ENCODE measurements at regions not wholly inside any gene's neighbourhood (a gene's known extent, or its start where the extent isn't known, plus 50 kb on each side); places are given as distances from the start of the nearest gene placed in this dataset.

DNA sequence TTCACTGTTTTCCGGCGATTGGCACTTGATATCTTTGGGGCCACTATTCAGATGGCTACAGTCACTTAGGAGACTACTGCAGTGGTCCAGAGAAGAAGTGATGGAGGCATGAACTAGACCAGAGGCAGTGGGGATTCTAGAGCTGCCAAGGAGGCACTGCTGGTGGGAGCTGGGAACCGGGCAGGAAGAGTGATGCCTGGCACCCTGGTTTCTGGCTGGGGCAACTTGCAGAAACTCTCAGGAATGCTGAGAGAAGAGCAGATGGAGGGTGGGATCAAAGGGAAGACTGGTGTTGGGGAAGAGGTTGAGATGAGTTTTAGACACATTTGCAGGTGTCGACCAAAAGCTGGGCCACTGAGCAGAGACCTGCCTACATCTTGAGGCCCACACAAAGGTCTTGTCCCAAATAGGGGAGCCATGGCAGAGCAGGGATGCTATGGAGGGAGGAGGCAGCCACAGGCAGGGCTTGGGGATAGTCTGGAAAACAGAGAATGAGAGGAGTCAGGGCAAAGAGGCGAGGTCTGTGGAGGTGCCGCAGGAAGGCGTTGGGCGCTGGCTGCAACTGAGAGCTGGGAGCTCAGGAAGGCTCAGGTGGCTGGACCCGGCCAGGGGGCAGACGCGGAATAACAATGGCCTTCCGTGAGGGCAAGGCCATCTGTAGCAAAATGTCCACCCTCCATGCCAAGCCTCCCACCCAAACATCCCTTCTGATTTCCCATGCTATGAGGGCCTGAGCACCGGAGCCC, 118.9 kb downstream of the TOMM20 start:
- Histone ChIP-seq H3K9me3 (ENCODE audit: control insufficient read depth, insufficient read depth, low read length) (peaks cover 4% of the 10 kb centered on the region; the same call in 1 of the 2 replicates), H3K36me3 (ENCODE audit: insufficient read depth, low read length) (no peaks in the 10 kb centered on the region), H3K9ac (ENCODE audit: low read depth, low read length) (no peak overlapping the region), H3K4me1 (ENCODE audit: insufficient read depth, low read length) (peaks cover 7% of the 10 kb centered on the region)

DNA sequence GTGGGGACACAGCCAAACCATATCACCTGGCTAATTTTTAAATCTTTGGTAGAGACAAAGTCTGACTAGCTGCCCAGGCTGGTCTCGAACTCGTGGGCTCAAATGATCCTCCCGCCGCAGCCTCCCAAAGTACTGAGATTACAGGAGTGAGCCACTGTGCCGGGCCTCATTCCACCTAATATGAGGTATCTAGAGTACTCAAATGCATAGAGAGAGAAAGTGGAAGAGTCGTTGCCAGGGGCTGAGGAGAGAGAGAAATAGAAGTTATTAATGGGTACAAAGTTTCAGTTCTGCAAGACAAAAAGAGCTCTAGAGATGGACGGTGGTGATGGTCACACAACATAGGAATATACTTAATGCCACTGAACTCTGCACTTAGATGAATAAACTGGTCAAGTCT, 119.6 kb downstream of the TOMM20 start:
- Histone ChIP-seq H3K9ac (ENCODE audit: low read depth, low read length) (no peak overlapping the region), H3K4me1 (ENCODE audit: insufficient read depth, low read length) (peaks cover 7% of the 10 kb centered on the region), H3K9me3 (ENCODE audit: control insufficient read depth, insufficient read depth, low read length) (peaks cover 4% of the 10 kb centered on the region; the same call in 1 of the 2 replicates), H3K36me3 (ENCODE audit: insufficient read depth, low read length) (no peaks in the 10 kb centered on the region)

DNA sequence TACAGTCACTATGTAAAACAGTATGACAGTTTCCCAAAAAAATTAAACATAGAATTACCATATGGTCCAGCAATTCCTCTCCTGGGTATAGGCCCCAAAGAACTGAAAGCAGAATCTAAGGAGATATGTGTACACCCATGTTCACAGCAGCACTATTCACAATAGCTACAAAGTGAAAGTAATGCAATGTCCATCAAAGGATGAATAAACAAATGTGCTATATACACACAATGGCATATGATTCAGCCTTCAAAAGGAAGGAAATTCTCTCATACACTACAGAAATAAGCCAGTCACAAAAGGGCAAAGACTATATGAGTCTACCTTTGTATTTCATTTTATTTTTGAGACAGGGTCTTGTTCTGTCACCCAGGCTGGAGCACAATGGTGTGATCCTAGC, 120.4 kb downstream of the TOMM20 start:
- H3K36me3 ChIP-seq (ENCODE audit: insufficient read depth, low read length), result no peaks in the 10 kb centered on the region
- peaks cover 4% of the 10 kb centered on the region; the same call in 1 of the 2 replicates for H3K9me3 ChIP-seq (ENCODE audit: control insufficient read depth, insufficient read depth, low read length)
- no peak overlapping the region for H3K9ac ChIP-seq (ENCODE audit: low read depth, low read length)
- peaks cover 7% of the 10 kb centered on the region for H3K4me1 ChIP-seq (ENCODE audit: insufficient read depth, low read length)

DNA sequence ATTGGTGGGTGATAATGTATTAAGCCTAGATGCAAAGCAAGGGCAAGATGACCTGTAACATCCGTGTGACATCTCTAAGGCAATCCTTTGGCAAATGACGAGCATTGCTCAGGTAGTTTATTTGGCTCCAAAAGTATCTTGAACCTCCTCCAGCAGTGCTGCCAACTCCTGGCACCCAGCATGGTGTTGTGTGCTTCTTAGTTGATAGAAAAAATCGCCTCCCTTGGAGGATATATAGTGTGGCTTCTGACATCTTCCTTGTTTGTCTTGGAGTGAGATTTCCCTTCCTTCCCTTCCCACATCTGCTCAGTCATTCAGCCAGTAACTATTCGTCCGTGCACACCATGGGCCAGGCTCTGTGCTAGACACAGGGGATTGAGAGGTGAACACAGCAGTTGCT, 121.8 kb downstream of the TOMM20 start:
- H3K9ac ChIP-seq (ENCODE audit: low read depth, low read length), result no peak overlapping the region
- H3K9me3 ChIP-seq (ENCODE audit: control insufficient read depth, insufficient read depth, low read length), result peaks cover 4% of the 10 kb centered on the region; the same call in 1 of the 2 replicates
- H3K36me3 ChIP-seq (ENCODE audit: insufficient read depth, low read length), result no peaks in the 10 kb centered on the region
- no peaks in the 10 kb centered on the region; the same call in 1 of the 2 replicates for H3K4me1 ChIP-seq (ENCODE audit: insufficient read depth, low read length)

DNA sequence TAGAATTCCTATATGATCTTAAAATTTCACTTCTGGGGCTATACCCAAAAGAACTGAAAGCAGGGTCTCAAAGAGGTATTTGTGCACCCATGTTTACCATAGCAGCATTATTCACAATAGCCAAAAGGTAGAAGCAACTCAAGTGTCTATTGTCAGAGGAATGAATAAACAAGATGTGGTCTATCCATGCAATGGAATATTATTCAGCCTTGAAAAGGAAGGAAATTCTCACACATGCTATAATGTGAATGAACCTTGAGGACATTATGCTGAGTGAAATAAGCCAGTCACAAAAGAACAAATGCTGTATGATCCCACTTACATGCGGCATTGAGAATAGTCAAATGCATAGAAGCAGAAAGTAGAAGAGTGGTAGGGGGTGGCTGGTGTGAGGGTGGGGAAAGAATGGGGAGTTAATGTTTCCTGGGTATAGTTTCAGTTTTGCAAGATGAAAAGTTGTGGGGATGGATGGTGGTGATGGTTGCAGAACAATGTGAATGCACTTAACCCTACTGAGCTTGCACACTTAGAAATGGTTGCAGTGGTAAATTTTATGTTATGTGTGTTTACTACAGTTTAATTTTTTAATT, 122.4 kb downstream of the TOMM20 start:
- Histone ChIP-seq H3K4me1 (ENCODE audit: insufficient read depth, low read length) (no peaks in the 10 kb centered on the region; the same call in 1 of the 2 replicates), H3K9ac (ENCODE audit: low read depth, low read length) (no peak overlapping the region), H3K9me3 (ENCODE audit: control insufficient read depth, insufficient read depth, low read length) (peaks cover 4% of the 10 kb centered on the region; the same call in 1 of the 2 replicates)

DNA sequence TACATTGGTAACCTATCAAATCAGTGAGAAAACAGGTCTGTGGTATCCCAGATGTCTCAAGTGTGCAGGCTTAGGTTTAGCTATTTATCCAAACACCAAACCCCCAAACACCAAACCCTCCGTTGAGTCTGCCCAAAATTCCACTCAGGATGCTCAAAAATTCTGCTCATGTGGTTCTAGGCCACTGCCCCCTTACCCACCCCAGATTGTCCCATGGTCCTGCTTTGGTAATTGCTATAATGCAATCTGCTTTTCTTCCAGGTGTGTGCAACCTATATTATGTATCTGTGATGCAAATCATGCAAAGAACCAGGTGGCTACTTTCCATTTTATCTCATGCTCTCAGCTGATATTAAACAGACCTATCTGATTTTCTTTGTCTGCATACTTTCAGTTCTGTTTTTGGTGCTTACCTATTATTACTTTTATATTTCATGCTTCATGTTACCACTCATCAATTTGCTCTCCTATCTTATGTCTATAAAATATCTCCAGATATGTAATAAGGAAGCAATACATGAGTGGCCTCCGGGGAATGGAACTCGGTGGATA, 123.7 kb downstream of the TOMM20 start:
- no peak overlapping the region for H3K9ac ChIP-seq (ENCODE audit: low read depth, low read length)
- H3K4me1 ChIP-seq (ENCODE audit: insufficient read depth, low read length), result peaks cover 3% of the 10 kb centered on the region; the same call in 1 of the 2 replicates
- H3K9me3 ChIP-seq (ENCODE audit: control insufficient read depth, insufficient read depth, low read length), result peaks cover 4% of the 10 kb centered on the region; the same call in 1 of the 2 replicates
- H3K36me3 ChIP-seq (ENCODE audit: insufficient read depth, low read length), result no peaks in the 10 kb centered on the region

More for the DNA sequence above, 122.4 kb downstream of the TOMM20 start:
- H3K36me3 ChIP-seq (ENCODE audit: insufficient read depth, low read length), result no peaks in the 10 kb centered on the region

DNA sequence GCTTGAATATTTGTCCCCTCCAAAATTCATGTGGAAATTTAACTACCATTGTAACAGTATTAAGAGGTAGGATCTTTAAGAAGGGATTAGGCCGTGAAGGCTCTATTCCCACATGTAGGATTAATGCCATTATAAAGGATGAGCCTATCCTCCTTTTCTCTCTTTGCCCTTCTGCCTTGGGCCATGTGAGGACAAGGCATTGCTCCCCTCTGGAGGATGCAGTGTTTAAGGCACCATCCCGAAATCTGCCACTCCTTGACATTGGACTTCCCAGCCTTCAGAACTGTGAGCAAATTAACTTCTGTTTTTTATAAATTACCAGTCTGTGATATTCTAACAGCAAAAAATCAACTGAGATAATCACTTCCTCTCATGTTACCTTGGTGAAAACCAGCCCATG, 124.4 kb downstream of the TOMM20 start:
- Histone ChIP-seq H3K4me1 (ENCODE audit: insufficient read depth, low read length) (peaks cover 3% of the 10 kb centered on the region; the same call in 1 of the 2 replicates), H3K9me3 (ENCODE audit: control insufficient read depth, insufficient read depth, low read length) (peaks cover 4% of the 10 kb centered on the region; the same call in 1 of the 2 replicates), H3K36me3 (ENCODE audit: insufficient read depth, low read length) (no peaks in the 10 kb centered on the region), H3K9ac (ENCODE audit: low read depth, low read length) (no peak overlapping the region)

DNA sequence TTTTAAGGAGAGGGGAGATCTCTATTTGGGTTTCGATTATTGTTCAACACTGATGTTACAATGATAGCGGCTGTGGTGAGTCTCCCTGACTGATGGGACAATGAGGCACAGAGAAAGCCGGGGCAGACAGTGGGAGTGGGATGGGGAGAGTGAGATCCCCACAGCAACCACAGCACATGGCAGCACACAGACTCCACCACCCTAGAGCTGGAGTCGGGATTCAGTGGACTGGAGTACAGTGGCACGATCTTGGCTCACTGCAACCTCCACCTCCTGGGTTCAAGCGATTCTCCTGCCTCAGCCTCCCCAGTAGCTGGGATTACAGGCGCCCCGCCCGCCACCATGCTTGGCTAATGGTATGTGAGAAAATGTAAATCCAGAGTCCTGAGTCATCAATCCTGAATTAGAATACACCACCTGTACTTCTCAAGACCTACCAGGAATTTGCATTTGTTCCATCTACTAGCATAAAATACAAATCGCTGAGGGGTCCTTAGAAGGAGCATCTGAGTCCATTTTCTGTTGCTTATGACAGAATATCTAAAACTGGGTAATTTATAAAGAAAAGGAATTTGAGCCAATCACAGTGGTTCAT, 125.8 kb downstream of the TOMM20 start:
- Histone ChIP-seq H3K9ac (ENCODE audit: low read depth, low read length) (no peak overlapping the region), H3K36me3 (ENCODE audit: insufficient read depth, low read length) (no peaks in the 10 kb centered on the region), H3K4me1 (ENCODE audit: insufficient read depth, low read length) (peaks cover 9% of the 10 kb centered on the region), H3K9me3 (ENCODE audit: control insufficient read depth, insufficient read depth, low read length) (peaks cover 2% of the 10 kb centered on the region; the same call in 1 of the 2 replicates)

DNA sequence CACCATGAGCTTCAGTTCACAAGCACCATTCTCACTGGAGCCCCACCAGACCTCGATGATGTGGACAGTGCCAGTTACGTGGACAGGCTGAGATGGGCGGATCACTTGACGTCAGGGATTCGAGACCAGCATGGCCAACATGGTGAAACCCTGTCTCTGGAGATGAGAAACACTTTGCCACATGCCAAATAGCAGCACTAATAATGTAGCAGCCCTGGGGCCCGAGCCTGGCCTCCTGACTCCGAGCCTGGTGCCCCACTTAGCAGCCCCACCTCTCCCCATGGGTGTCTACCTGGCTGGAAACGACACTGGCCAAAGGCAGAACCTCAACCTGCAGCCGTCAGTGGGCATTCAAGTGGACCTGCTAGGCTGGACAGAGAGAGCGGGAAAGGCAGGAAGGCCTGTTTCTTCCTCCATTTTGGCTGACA, 129.1 kb downstream of the TOMM20 start:
- Histone ChIP-seq H3K36me3 (ENCODE audit: insufficient read depth, low read length) (no peaks in the 10 kb centered on the region), H3K9me3 (ENCODE audit: control insufficient read depth, insufficient read depth, low read length) (no peaks in the 10 kb centered on the region), H3K4me1 (ENCODE audit: insufficient read depth, low read length) (peaks cover 18% of the 10 kb centered on the region), H3K9ac (ENCODE audit: low read depth, low read length) (no peak overlapping the region)

DNA sequence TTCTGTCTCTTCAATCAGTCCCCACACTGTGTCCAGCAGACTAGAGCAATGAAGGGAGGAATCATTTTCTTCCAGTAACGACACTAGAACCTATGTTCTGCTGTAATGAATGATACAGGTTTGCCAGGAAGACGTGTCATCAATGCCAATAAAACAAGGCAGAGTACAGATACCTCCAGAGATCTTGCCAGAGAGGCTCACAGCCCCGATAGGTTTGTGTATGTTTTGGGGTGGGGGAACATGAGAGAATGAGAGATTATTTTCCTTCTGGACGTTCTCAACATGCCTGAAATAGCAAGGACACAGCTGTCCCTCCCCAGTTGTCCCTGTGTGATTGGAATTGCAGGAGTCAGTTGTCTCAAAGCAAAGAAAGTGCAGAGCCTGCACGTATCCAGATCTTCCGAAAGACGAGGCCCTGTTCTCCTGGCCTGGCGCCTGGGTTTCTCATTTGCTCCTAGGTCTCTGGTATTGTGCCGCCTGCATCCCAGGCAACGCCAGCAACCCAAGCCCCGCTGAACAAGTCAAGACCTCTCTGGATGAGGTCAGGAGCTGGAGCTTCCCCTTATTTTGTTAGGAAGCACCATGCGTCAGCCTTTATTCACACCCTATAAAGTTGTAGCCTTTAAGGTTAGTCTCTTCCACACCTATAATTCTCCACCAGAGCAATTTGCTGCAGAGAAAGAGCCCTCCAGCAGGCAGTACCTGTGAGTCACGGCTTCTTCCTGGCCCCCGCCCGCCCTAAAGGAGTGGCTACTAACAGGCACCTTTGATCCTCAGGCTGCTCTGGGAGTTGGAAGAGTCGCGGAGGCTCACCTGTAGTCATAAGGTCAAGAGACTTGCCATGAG, 130.5 kb downstream of the TOMM20 start:
- Histone ChIP-seq H3K4me1 (ENCODE audit: insufficient read depth, low read length) (peaks cover 18% of the 10 kb centered on the region), H3K36me3 (ENCODE audit: insufficient read depth, low read length) (no peaks in the 10 kb centered on the region), H3K9ac (ENCODE audit: low read depth, low read length) (no peak overlapping the region), H3K9me3 (ENCODE audit: control insufficient read depth, insufficient read depth, low read length) (no peaks in the 10 kb centered on the region)

DNA sequence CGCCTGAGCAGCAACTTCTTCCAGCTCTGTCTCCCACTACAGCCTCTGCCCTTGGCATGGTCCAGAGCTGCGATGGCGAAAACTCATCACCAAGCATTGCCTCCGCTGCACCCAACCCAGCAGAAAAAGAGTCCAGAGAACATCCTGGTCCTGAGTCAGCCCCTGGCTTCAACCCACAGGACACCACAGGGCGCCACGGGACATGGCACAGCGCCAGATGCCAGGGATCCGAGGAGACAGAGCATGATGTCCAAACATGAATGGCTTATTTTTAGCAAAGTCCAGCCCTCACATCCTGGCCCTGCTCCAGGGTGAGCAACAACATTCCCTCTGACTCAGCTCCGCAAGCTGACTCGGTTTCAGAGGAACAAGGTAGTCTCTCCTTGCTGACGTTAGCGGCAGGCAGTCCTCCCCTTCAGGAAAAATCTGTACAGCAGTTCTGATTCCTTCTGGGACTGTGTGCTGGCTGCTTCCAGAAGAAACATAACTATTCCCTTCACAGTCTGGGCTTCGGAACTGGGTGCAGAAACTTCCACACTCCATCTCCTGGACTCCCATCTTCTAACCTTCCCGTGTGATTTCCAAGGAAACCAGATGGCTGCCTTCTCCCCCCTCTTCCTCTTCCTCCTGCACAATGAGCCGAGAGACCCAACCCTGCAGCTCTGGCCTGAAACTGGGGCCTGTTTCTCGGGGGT, 131.3 kb downstream of the TOMM20 start:
- peaks cover 18% of the 10 kb centered on the region for H3K4me1 ChIP-seq (ENCODE audit: insufficient read depth, low read length)
- H3K9ac ChIP-seq (ENCODE audit: low read depth, low read length), result no peak overlapping the region
- H3K36me3 ChIP-seq (ENCODE audit: insufficient read depth, low read length), result no peaks in the 10 kb centered on the region
- no peaks in the 10 kb centered on the region for H3K9me3 ChIP-seq (ENCODE audit: control insufficient read depth, insufficient read depth, low read length)

DNA sequence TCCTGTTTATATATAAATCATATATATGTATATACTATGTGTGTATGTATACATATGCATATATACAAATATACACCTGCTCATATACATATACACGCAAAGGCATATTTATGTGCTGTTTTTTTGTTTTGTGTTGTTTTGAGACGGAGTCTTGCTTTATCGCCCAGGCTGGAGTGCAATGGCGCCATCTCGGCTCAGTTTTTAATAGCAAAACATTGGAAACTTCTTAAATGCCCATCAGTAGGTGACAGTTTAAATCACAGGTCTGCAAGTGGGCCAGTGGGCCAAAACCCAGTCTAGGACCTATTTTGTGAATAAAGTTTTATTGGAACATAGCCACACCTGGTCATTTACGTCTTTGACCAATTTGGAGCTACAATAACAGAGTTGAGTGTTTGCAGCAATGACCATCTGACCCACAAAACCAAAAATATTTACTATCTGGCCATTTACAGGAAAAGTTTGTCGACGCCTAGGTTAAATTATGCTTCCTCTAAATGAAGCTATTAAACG, 132.3 kb downstream of the TOMM20 start:
- no peaks in the 10 kb centered on the region for H3K9me3 ChIP-seq (ENCODE audit: control insufficient read depth, insufficient read depth, low read length)
- no peak overlapping the region for H3K9ac ChIP-seq (ENCODE audit: low read depth, low read length)
- peaks cover 18% of the 10 kb centered on the region for H3K4me1 ChIP-seq (ENCODE audit: insufficient read depth, low read length)
- no peaks in the 10 kb centered on the region for H3K36me3 ChIP-seq (ENCODE audit: insufficient read depth, low read length)
